ENCODE measurements at regions not wholly inside any gene's neighbourhood (a gene's known extent, or its start where the extent isn't known, plus 50 kb on each side); places are given as distances from the start of the nearest gene placed in this dataset.

- peaks cover 7% of the 10 kb centered on the region; the same call in 1 of the 2 replicates for H3K23me2 ChIP-seq (ENCODE audit: low read depth, low read length)
- no peak for FAIRE-seq
- H3K27me3 ChIP-seq (replicated peaks in 1 of 4; ENCODE audit: control insufficient read depth in 3 of 4, extremely low read depth in 1 of 4, insufficient read depth in 3 of 4, low read length in 3 of 4), result no peaks in the 10 kb centered on the region
- H2AK5ac ChIP-seq (ENCODE audit: low read depth, low read length), result no peak overlapping the region
- no peak overlapping the region for H3K18ac ChIP-seq (ENCODE audit: extremely low read depth, low read length)
- no peaks in the 10 kb centered on the region for H3K79me2 ChIP-seq (ENCODE audit: control insufficient read depth in 1 of 2, insufficient read depth in 2 of 2, low read length in 2 of 2)
- H2BK120ac ChIP-seq (replicated peaks; ENCODE audit: low read depth, low read length), result no peak overlapping the region
- H3K36me3 ChIP-seq (ENCODE audit: control insufficient read depth in 2 of 4, insufficient read depth in 4 of 4, low read length in 3 of 4), result no peaks in the 10 kb centered on the region
- no peak overlapping the region for H3K9ac ChIP-seq (replicated peaks in 1 of 4; ENCODE audit: extremely low read depth in 1 of 4, low read depth in 3 of 4, low read length in 3 of 4)
- no peak overlapping the region for H4K8ac ChIP-seq (ENCODE audit: extremely low read depth, insufficient read depth, low read length)
- H4K91ac ChIP-seq (replicated peaks; ENCODE audit: insufficient read length, low read length), result no peak overlapping the region
- no peaks in the 10 kb centered on the region for H3K79me1 ChIP-seq (ENCODE audit: low read depth, low read length)
- CTCF ChIA-PET (ENCODE audit: partially characterized antibody), result no interaction called here
- no peak overlapping the region for H2BK20ac ChIP-seq (ENCODE audit: low read length)
- H2BK15ac ChIP-seq (ENCODE audit: low read length), result no peak overlapping the region
- peak overlapping the region; percentile 82 for H3K56ac ChIP-seq (replicated peaks; ENCODE audit: insufficient read length, low read depth, low read length)
- H2AFZ ChIP-seq (ENCODE audit: low read length), result no peak overlapping the region
- TF ChIP-seq POU5F1 (IDR thresholded peaks at IDR 0.05; ENCODE audit: low read depth, low read length) (no peak), POLR2A (IDR thresholded peaks at IDR 0.05; ENCODE audit: control extremely low read depth in 1 of 2, low read depth in 2 of 2, low read length in 2 of 2) (no peak), TBP (IDR thresholded peaks at IDR 0.05; ENCODE audit: low read depth, low read length) (no peak), HDAC6 (IDR thresholded peaks at IDR 0.05; ENCODE audit: low read depth, low read length) (no peak)
- POLR2A ChIA-PET (ENCODE audit: partially characterized antibody), result no interaction called here
- H3K4me1 ChIP-seq (replicated peaks in 1 of 4; ENCODE audit: control insufficient read depth in 3 of 4, insufficient read depth in 4 of 4, low read length in 3 of 4), result no peaks in the 10 kb centered on the region
- no peak overlapping the region for H3K23ac ChIP-seq (ENCODE audit: insufficient read length)
- H4K20me1 ChIP-seq (replicated peaks in 1 of 2; ENCODE audit: control insufficient read depth in 1 of 2, insufficient read depth in 2 of 2, low read length in 2 of 2), result peaks cover 0 to 1% of the 10 kb centered on the region in 2 experiments
- H3K14ac ChIP-seq (ENCODE audit: insufficient read length), result no peak overlapping the region
- 88 to 100% methylated on average over 3 to 5 of the region's 5 CpGs for WGBS, 2 experiments (ENCODE audit: extremely low coverage in 1 of 2, insufficient coverage in 1 of 2, insufficient read length in 1 of 2, insufficient replicate concordance in 2 of 2, low coverage in 1 of 2, low lambda C conversion rate in 2 of 2, missing lambda C conversion rate in 1 of 2)
- H3K9me3 ChIP-seq (ENCODE audit: insufficient read depth in 2 of 2, low read depth in 1 of 2, low read length in 1 of 2), result no peaks in the 10 kb centered on the region
- H4K5ac ChIP-seq (ENCODE audit: insufficient read length, low read depth, low read length), result no peak overlapping the region
- no peak overlapping the region for H3K4ac ChIP-seq (replicated peaks; ENCODE audit: insufficient read length, low read depth, low read length)
- no peak overlapping the region for H3K4me2 ChIP-seq (ENCODE audit: insufficient read depth in 1 of 2, low read depth in 2 of 2, low read length in 2 of 2)
- H2BK5ac ChIP-seq (ENCODE audit: low read depth, low read length), result no peak overlapping the region
- no peak overlapping the region for H3K27ac ChIP-seq (ENCODE audit: low read depth, low read length)
- no peak for DNase-seq (ENCODE audit: low read depth in 1 of 2, low spot score in 2 of 2)
- H2BK12ac ChIP-seq (ENCODE audit: low read depth, low read length), result no peak overlapping the region
- H3K4me3 ChIP-seq (ENCODE audit: extremely low read depth in 1 of 4, insufficient read depth in 2 of 4, low read depth in 3 of 4, low read length in 4 of 4), result no peak overlapping the region
These were observed 110.4 kb upstream of the ZNF516 start for GRCh38 chr18:76605341-76605929.

All from H1 (cell line).